ENCODE measurements at regions not wholly inside any gene's neighbourhood (a gene's known extent, or its start where the extent isn't known, plus 50 kb on each side); places are given as distances from the start of the nearest gene placed in this dataset.

GRCh38 chr5:66438696-66439095 is 157.5 kb upstream of the MAST4 start:
- no peak for DNase-seq (ENCODE audit: low read depth)
- TF ChIP-seq CTCF (IDR thresholded peaks at IDR 0.05; ENCODE audit: insufficient read depth, low read depth, low read length) (no peak), EZH2 (IDR thresholded peaks at IDR 0.05; ENCODE audit: insufficient read depth, low read length) (no peak)
- no peak for FAIRE-seq
- peaks cover 4% of the 10 kb centered on the region for H3K4me1 ChIP-seq (ENCODE audit: insufficient read depth, low read length)
- no peaks in the 10 kb centered on the region for H3K36me3 Mint-ChIP-seq (ENCODE audit: low read depth, unreplicated experiment)
- H3K27me3 ChIP-seq (ENCODE audit: insufficient read depth, low read length), result no peaks in the 10 kb centered on the region
- H3K4me3 ChIP-seq (ENCODE audit: insufficient read depth, low read depth, low read length), result no peak overlapping the region
- peaks cover 4% of the 10 kb centered on the region for H3K4me1 Mint-ChIP-seq (ENCODE audit: low read depth, unreplicated experiment)
- H4K20me1 ChIP-seq (ENCODE audit: insufficient read depth, low read length), result no peaks in the 10 kb centered on the region
- no peak overlapping the region for H3K27ac Mint-ChIP-seq (ENCODE audit: unreplicated experiment)
- no peak overlapping the region for H2AFZ ChIP-seq (ENCODE audit: low read depth, low read length)
- no peak overlapping the region for H3K4me3 Mint-ChIP-seq (ENCODE audit: unreplicated experiment)
- H3K9me3 Mint-ChIP-seq (ENCODE audit: unreplicated experiment), result peaks cover 3% of the 10 kb centered on the region
- H3K79me2 ChIP-seq (ENCODE audit: insufficient read depth, low read length), result no peaks in the 10 kb centered on the region
- no peak overlapping the region for H3K4me2 ChIP-seq (ENCODE audit: low read length)
- H3K9me3 ChIP-seq (ENCODE audit: insufficient read depth, low read depth, low read length), result no peaks in the 10 kb centered on the region
- H3K27me3 Mint-ChIP-seq (ENCODE audit: low read depth, unreplicated experiment), result no peaks in the 10 kb centered on the region
- no peak overlapping the region for H3K27ac ChIP-seq (ENCODE audit: low read depth, low read length)
- no peak overlapping the region for H3K9ac ChIP-seq (ENCODE audit: low read length)
- H3K36me3 ChIP-seq (ENCODE audit: insufficient read depth, low read length), result no peaks in the 10 kb centered on the region

GRCh38 chr5:66440202-66440680 is 156.0 kb upstream of the MAST4 start:
- Histone ChIP-seq H3K9ac (ENCODE audit: low read length) (peak overlapping the region; percentile 74), H3K9me3 (ENCODE audit: insufficient read depth, low read depth, low read length) (no peaks in the 10 kb centered on the region), H3K36me3 (ENCODE audit: insufficient read depth, low read length) (no peaks in the 10 kb centered on the region), H2AFZ (ENCODE audit: low read depth, low read length) (peak overlapping the region; percentile 65), H3K27ac (ENCODE audit: low read depth, low read length) (peak overlapping the region; percentile 69), H3K79me2 (ENCODE audit: insufficient read depth, low read length) (no peaks in the 10 kb centered on the region), H3K27me3 (ENCODE audit: insufficient read depth, low read length) (no peaks in the 10 kb centered on the region), H3K4me1 (ENCODE audit: insufficient read depth, low read length) (peaks cover 4% of the 10 kb centered on the region), H3K4me3 (ENCODE audit: insufficient read depth, low read depth, low read length) (peak overlapping the region; percentile 45), H3K4me2 (ENCODE audit: low read length) (peak overlapping the region; percentile 76), H4K20me1 (ENCODE audit: insufficient read depth, low read length) (no peaks in the 10 kb centered on the region)
- peaks cover 4% of the 10 kb centered on the region for H3K4me1 Mint-ChIP-seq (ENCODE audit: low read depth, unreplicated experiment)
- H3K4me3 Mint-ChIP-seq (ENCODE audit: unreplicated experiment), result no peak overlapping the region
- H3K27ac Mint-ChIP-seq (ENCODE audit: unreplicated experiment), result peak overlapping the region; percentile 16
- no peaks in the 10 kb centered on the region for H3K27me3 Mint-ChIP-seq (ENCODE audit: low read depth, unreplicated experiment)
- FAIRE-seq (no peak), DNase-seq (ENCODE audit: low read depth) (peak; percentile 92)
- H3K36me3 Mint-ChIP-seq (ENCODE audit: low read depth, unreplicated experiment), result no peaks in the 10 kb centered on the region
- TF ChIP-seq EZH2 (IDR thresholded peaks at IDR 0.05; ENCODE audit: insufficient read depth, low read length) (no peak), CTCF (IDR thresholded peaks at IDR 0.05; ENCODE audit: insufficient read depth, low read depth, low read length) (no peak)
- H3K9me3 Mint-ChIP-seq (ENCODE audit: unreplicated experiment), result peaks cover 3% of the 10 kb centered on the region

- no peak for DNase-seq (ENCODE audit: low read depth)
- FAIRE-seq, result no peak
- no peak for TF ChIP-seq CTCF (IDR thresholded peaks at IDR 0.05; ENCODE audit: insufficient read depth, low read depth, low read length)
- TF ChIP-seq EZH2 (IDR thresholded peaks at IDR 0.05; ENCODE audit: insufficient read depth, low read length), result no peak
- H4K20me1 ChIP-seq (ENCODE audit: insufficient read depth, low read length), result no peaks in the 10 kb centered on the region
- Mint-ChIP-seq H3K4me1 (ENCODE audit: low read depth, unreplicated experiment) (peaks cover 4% of the 10 kb centered on the region), H3K27ac (ENCODE audit: unreplicated experiment) (no peak overlapping the region), H3K27me3 (ENCODE audit: low read depth, unreplicated experiment) (no peaks in the 10 kb centered on the region), H3K9me3 (ENCODE audit: unreplicated experiment) (peaks cover 5% of the 10 kb centered on the region), H3K4me3 (ENCODE audit: unreplicated experiment) (no peak overlapping the region), H3K36me3 (ENCODE audit: low read depth, unreplicated experiment) (no peaks in the 10 kb centered on the region)
- H3K9ac ChIP-seq (ENCODE audit: low read length), result no peak overlapping the region
- H3K36me3 ChIP-seq (ENCODE audit: insufficient read depth, low read length), result no peaks in the 10 kb centered on the region
- H3K4me2 ChIP-seq (ENCODE audit: low read length), result no peak overlapping the region
- no peaks in the 10 kb centered on the region for H3K9me3 ChIP-seq (ENCODE audit: insufficient read depth, low read depth, low read length)
- no peak overlapping the region for H3K27ac ChIP-seq (ENCODE audit: low read depth, low read length)
- H3K4me1 ChIP-seq (ENCODE audit: insufficient read depth, low read length), result peaks cover 4% of the 10 kb centered on the region
- no peak overlapping the region for H2AFZ ChIP-seq (ENCODE audit: low read depth, low read length)
- no peaks in the 10 kb centered on the region for H3K79me2 ChIP-seq (ENCODE audit: insufficient read depth, low read length)
- no peak overlapping the region for H3K4me3 ChIP-seq (ENCODE audit: insufficient read depth, low read depth, low read length)
- H3K27me3 ChIP-seq (ENCODE audit: insufficient read depth, low read length), result no peaks in the 10 kb centered on the region
Observed at GRCh38 chr5:66441351-66441750, 154.8 kb upstream of the MAST4 start.

Measured in astrocyte (in vitro differentiated cells and primary cell).